Fibroblast of lung (primary cell): ENCODE measurements at regions not wholly inside any gene's neighbourhood (a gene's known extent, or its start where the extent isn't known, plus 50 kb on each side); places are given as distances from the start of the nearest gene placed in this dataset.

Source experiments
- DNase-seq, 2 donors: peaks; one replicate each; pipeline versions ENCODE4 v3.0.0 to v3.0.0-alpha.2; 2010; ENCODE audit warnings: low read depth in 2 of 2
- H2AFZ ChIP-seq: 2 replicates; pipeline ENCODE4 v1.5.1; 2012; ENCODE audit warnings: low read length, control low read depth, inconsistent platforms
- H3K27ac ChIP-seq: 2 replicates; pipeline ENCODE4 v1.5.1; 2011; ENCODE audit warnings: low read length, control low read depth; ENCODE audit not compliant: insufficient read depth
- H3K27me3 ChIP-seq: 2 replicates; pipeline ENCODE4 v1.5.1; 2011; ENCODE audit warnings: mild to moderate bottlenecking, low read length; ENCODE audit not compliant: control insufficient read depth, insufficient read depth
- H3K36me3 ChIP-seq: 2 replicates; pipeline ENCODE4 v1.5.1; 2011; ENCODE audit warnings: low read length; ENCODE audit not compliant: control insufficient read depth, insufficient read depth
- H3K4me1 ChIP-seq: 2 replicates; pipeline ENCODE4 v1.5.1; 2011; ENCODE audit warnings: low read length; ENCODE audit not compliant: control insufficient read depth, insufficient read depth; ENCODE audit errors: extremely low read depth
- H3K4me2 ChIP-seq: 2 replicates; pipeline ENCODE4 v1.5.1; 2011; ENCODE audit warnings: low read length, control low read depth; ENCODE audit not compliant: insufficient read depth; ENCODE audit errors: extremely low read depth
- H3K4me3 ChIP-seq, 4 experiments: fragments of 200-600 bp in 1 of 4; sonication (generic) in 1 of 4; replicated peaks in 1 of 4; 2 replicates each; pipeline ENCODE4 v1.5.1; 2011 to 2016; ENCODE audit warnings: low read length in 4 of 4, low read depth in 3 of 4, mild to moderate bottlenecking in 3 of 4, control low read depth in 2 of 4, inconsistent platforms in 1 of 4, mixed read lengths in 1 of 4; ENCODE audit not compliant: insufficient read depth in 1 of 4; ENCODE audit errors: control extremely low read depth in 1 of 4
- H3K79me2 ChIP-seq: 2 replicates; pipeline ENCODE4 v1.5.1; 2012; ENCODE audit warnings: mild to moderate bottlenecking, low read length, inconsistent platforms; ENCODE audit not compliant: control insufficient read depth, insufficient read depth
- H3K9ac ChIP-seq: 2 replicates; pipeline ENCODE4 v1.5.1; 2011; ENCODE audit warnings: mild to moderate bottlenecking, low read length, control low read depth; ENCODE audit not compliant: insufficient read depth
- H3K9me3 ChIP-seq: 2 replicates; pipeline ENCODE4 v1.5.1; 2012; ENCODE audit warnings: low read depth, low read length; ENCODE audit not compliant: control insufficient read depth, insufficient read depth
- H4K20me1 ChIP-seq: 2 replicates; pipeline ENCODE4 v1.5.1; 2011; ENCODE audit warnings: low read length; ENCODE audit not compliant: control insufficient read depth, insufficient read depth; ENCODE audit errors: extremely low read depth
- EZH2 ChIP-seq: IDR thresholded peaks from 2 replicates; pipeline ENCODE4 v1.5.1; 2012; ENCODE audit warnings: low read length, control low read depth, mild to moderate bottlenecking; ENCODE audit errors: missing control alignments
- TF ChIP-seq, protein P1 (sequence below), 2 donors: IDR thresholded peaks in 1 of 2; conservative IDR thresholded peaks in 1 of 2; 1 replicate in 1 of 2; 2 replicates in 1 of 2; pipeline ENCODE4 v1.5.1; 2011 to 2012; ENCODE audit warnings: low read length in 2 of 2, control low read depth in 1 of 2, inconsistent platforms in 1 of 2, low read depth in 1 of 2, mild to moderate bottlenecking in 1 of 2

DNA sequence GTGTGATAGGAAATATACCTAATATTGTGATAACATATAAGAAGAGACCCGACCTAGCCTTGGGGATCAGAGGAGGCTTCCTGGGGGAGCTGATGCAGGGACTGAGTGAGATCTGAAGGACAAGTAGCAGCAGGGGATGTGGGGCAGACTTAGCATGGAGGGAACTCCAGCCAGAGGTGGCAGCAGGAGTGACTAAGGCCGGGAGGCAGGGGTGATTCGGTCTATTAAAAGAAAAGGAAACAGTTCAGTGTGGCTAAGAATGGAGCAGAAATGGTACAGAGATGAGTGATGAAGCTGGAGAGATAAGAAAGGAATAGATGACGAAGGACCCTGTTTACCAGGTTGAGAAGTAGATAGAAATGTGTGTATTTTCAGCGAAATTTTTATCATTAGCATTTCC is 408.8 kb downstream of the ENC1 start:
- DNase-seq = peak in 1 of 2 donors; percentile 53
- no peak overlapping the region for H3K4me2 ChIP-seq
- H4K20me1 ChIP-seq = no peaks in the 10 kb centered on the region
- H2AFZ ChIP-seq = no peak overlapping the region
- H3K9ac ChIP-seq = no peak overlapping the region
- H3K9me3 ChIP-seq = no peaks in the 10 kb centered on the region
- TF ChIP-seq, protein P1, sequence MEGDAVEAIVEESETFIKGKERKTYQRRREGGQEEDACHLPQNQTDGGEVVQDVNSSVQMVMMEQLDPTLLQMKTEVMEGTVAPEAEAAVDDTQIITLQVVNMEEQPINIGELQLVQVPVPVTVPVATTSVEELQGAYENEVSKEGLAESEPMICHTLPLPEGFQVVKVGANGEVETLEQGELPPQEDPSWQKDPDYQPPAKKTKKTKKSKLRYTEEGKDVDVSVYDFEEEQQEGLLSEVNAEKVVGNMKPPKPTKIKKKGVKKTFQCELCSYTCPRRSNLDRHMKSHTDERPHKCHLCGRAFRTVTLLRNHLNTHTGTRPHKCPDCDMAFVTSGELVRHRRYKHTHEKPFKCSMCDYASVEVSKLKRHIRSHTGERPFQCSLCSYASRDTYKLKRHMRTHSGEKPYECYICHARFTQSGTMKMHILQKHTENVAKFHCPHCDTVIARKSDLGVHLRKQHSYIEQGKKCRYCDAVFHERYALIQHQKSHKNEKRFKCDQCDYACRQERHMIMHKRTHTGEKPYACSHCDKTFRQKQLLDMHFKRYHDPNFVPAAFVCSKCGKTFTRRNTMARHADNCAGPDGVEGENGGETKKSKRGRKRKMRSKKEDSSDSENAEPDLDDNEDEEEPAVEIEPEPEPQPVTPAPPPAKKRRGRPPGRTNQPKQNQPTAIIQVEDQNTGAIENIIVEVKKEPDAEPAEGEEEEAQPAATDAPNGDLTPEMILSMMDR (conservative IDR thresholded peaks at IDR 0.05 in 1 of 2, IDR thresholded peaks at IDR 0.05 in 1 of 2; ENCODE audit: low read depth in 1 of 2, low read length in 2 of 2) = no peak
- no peak for TF ChIP-seq EZH2
- no peak overlapping the region for H3K4me3 ChIP-seq
- H3K27me3 ChIP-seq = no peaks in the 10 kb centered on the region
- H3K4me1 ChIP-seq = peaks cover 9% of the 10 kb centered on the region
- H3K79me2 ChIP-seq = no peaks in the 10 kb centered on the region
- no peak overlapping the region for H3K27ac ChIP-seq
- H3K36me3 ChIP-seq = no peaks in the 10 kb centered on the region

DNA sequence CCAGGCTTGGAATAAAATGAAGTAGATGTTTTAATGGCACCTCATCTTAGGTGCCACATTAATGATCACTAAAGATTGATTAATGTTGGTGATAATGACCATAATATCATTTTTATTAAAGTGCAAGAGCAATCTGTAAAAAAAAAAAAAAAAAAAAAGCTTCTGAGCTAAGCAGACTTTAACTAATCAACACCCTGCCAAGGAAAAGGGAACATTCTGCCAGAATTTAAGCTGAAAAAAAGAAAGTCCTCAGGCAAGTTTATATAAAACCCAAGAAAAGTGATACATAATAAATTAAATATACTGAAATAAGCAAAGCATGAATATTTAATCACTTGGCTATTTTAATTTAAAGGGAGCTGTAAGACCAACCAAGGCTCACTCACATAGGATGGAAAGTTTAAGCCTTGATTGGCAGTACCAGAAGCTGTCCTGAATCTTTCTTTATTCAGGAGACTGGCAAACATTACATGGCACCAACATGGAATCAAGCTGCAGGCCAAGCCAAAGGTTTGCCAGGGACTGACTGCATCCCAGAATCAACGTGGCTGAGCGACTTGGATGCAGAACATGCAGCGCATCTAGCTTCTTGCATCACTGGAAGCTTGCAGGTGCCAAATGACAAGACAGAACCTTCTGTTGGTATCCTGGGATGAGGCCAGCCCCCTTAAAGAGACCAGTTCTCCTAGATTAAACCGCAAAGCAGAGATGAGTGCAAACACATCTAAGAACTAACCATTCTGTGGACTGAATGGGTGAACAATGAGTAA is 413.6 kb downstream of the ENC1 start:
- TF ChIP-seq EZH2 = no peak
- TF ChIP-seq, protein P1 (conservative IDR thresholded peaks at IDR 0.05 in 1 of 2, IDR thresholded peaks at IDR 0.05 in 1 of 2; ENCODE audit: low read depth in 1 of 2, low read length in 2 of 2) = no peak
- no peak overlapping the region for H3K9ac ChIP-seq
- no peak overlapping the region for H3K4me3 ChIP-seq
- DNase-seq = no peak
- H3K27ac ChIP-seq = no peak overlapping the region
- H3K79me2 ChIP-seq = no peaks in the 10 kb centered on the region
- no peaks in the 10 kb centered on the region for H3K9me3 ChIP-seq
- H2AFZ ChIP-seq = no peak overlapping the region
- H4K20me1 ChIP-seq = no peaks in the 10 kb centered on the region
- H3K27me3 ChIP-seq = no peaks in the 10 kb centered on the region
- no peak overlapping the region for H3K4me2 ChIP-seq
- no peaks in the 10 kb centered on the region for H3K4me1 ChIP-seq
- H3K36me3 ChIP-seq = no peaks in the 10 kb centered on the region

DNA sequence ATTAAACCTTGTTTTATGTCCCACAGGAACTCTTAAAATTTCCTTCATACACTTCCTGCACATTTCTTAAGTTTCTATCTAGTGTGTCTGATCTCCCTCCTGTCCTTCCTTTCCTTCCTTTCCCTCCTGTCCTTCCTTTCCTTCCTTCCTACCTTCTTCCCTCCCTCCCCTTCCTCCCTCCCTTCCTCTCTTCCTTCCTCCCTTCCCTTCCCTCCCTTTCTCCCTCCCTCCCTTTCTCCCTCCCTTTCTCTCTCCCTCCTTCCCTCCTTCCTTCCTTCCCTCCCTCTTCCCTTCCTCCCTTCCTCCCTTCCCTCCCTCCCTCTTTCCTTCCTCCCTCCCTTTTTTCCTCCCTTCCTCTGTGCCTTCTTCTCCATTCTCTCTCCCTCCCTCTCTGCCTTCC is 414.9 kb downstream of the ENC1 start:
- H3K9me3 ChIP-seq = no peaks in the 10 kb centered on the region
- H3K79me2 ChIP-seq = no peaks in the 10 kb centered on the region
- no peak overlapping the region for H3K4me2 ChIP-seq
- no peaks in the 10 kb centered on the region for H4K20me1 ChIP-seq
- H3K9ac ChIP-seq = no peak overlapping the region
- no peaks in the 10 kb centered on the region for H3K36me3 ChIP-seq
- no peaks in the 10 kb centered on the region for H3K27me3 ChIP-seq
- no peak for DNase-seq
- no peak overlapping the region for H3K27ac ChIP-seq
- no peaks in the 10 kb centered on the region for H3K4me1 ChIP-seq
- no peak for TF ChIP-seq EZH2
- TF ChIP-seq, protein P1 (conservative IDR thresholded peaks at IDR 0.05 in 1 of 2, IDR thresholded peaks at IDR 0.05 in 1 of 2; ENCODE audit: low read depth in 1 of 2, low read length in 2 of 2) = no peak
- no peak overlapping the region for H2AFZ ChIP-seq
- no peak overlapping the region for H3K4me3 ChIP-seq
